Forelimb muscle (tissue), 1 donor: ENCODE measurements at regions not wholly inside any gene's neighbourhood (a gene's known extent, or its start where the extent isn't known, plus 50 kb on each side); places are given as distances from the start of the nearest gene placed in this dataset.
"Not testable (repeated sequence)": the region's sequence is repeated elsewhere in the genome, so short reads cannot be mapped to it uniquely, and the experiment has no call there.

ENCODE experiments used
- DNase-seq: peaks from one replicate; pipeline ENCODE4 v3.0.0-alpha.2; 2013; ENCODE audit warnings: low read depth

DNA sequence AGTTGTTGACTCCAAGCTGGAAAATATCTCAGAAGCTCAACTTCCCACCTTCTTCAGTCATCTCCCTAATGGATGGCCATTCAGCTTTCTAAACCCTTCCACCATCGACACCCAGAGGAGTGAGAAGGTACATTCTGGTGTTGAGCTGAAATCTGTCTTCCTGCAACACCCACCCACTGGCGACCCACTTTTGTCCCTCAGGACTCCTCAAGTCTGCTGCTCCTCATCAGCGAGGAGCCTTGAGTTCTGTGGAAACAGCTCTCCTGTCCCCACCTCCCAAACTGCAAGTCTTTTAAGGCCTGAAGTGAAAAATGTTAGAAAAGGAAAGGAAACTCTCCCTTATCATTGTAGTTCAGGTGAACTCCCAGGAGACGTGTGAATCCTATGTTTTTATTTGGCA lies 111.5 kb upstream of the HAND1 start:
- no peak for DNase-seq

DNA sequence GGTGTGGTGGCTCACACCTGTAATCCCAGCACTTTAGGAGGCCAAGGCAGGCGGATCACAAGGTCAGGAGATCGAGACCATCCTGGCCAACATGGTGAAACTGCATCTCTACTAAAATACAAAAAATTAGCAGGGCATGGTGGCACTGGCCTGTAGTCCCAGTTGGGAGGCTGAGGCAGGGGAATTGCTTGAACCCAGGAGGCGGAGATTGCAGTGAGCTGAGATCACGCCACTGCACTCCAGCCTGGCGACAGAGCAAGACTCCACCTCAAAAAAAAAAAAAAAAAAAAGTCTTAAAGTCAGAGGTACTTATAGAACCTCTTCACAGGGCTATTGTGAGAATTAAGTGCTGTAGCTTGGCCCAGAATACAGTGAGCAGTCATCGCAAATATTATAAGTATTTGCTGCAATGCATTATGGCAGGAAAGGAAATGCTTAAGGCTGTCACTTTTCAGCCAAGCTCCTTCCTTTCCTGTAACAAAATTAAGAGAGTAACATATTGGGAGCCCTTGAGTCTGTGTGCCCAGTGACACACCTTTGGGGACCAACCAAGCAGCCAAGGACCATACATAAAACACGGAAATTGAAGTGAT lies 110.9 kb upstream of the HAND1 start:
- DNase-seq = not testable (repeated sequence)

DNA sequence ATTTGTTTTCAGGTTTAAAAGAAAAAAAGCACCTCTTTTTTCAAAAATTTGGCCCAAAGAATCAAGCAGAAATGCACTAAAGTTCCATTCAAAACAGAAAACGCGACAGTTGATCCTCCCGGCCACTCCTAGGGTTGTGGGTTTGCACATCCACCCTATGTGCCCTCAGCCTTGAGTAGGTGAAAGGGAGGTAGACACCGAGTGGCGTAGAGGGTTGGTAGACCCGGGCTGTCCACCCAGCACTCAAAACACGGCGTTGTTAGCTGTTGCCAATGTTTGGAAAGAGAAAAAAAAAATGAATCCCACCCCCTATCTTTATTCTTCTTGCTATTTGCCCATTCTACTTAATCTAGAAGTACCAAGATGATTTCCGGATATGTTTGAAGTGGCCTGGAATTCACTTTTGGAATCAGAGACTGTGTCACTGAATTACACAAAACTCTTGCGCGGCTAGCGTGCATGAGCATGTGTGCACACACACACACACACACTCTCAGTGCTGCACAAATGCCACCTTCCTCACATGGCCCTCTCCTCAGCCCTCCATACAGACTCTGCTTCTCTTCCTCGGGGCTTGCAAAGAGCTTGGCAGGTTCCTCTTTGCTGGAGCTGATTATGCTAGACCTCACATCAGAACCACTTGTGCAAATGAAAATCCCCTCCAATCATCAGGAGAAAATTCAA lies 110.2 kb upstream of the HAND1 start:
- no peak for DNase-seq

DNA sequence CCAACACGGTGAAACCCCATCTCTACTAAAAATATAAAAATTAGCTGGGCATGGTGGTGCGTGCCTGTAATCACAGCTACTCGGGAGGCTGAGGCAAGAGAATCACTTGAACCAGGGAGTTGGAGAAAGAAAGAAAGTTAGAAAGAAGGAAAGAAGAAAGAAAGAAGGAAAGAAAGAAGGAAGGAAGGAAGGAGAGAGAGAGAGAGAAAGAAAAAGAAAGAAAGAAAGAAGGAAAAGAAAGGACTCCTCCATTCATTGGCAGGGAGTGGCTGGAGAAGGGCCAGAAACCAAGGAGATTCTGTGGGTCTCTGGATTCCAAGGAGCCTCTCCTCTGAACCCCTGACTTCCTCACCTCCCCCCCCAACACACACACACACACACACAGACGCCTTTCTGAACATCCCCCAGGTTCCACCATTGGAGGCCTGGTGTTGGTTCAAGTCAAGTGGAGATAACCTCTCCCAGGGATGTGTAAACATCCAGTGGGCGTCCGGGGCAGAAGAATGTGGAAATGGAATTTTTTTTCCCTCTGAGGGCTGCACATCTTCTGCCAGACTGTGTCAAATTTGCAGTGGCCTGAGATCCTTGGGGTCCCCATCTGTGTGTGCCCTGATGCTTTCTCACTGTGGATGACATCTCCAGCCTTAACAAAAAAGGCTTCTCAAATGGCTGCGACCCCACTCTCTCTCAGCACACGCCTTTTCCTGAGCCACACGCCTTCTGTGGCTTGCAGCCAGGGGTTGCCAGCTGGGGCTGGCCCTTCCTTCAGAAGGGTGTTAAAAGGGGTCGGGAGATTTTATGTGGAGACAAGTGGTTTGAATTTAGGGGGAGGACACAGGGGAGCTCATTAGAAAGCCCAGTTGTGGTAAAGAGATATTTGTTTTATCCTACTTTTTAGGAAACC lies 109.3 kb upstream of the HAND1 start:
- no peak for DNase-seq

DNA sequence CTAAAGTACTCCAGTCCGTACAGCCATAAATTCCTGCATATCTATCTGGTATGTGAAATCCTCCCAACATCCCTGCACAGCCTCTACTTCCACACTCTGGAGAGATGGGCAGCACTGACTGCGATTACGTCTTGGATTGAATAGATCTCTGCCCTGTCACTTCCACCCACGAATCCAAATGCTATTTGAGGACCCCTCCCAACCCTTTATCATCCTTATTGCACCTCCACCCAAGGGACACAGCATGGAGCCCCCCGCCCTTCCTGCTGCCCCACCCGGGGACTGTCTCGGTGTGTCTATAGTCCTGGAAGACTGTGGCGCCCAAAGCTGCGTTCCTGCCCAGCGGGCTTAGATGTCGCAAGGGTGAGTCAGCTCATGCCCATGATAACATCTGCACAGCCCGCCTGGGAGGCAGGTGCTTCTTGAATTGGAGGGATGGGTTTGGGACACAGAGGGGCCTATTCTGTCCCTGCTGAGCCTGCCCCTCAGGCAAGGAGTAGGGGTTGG lies 105.7 kb upstream of the HAND1 start:
- no peak for DNase-seq

DNA sequence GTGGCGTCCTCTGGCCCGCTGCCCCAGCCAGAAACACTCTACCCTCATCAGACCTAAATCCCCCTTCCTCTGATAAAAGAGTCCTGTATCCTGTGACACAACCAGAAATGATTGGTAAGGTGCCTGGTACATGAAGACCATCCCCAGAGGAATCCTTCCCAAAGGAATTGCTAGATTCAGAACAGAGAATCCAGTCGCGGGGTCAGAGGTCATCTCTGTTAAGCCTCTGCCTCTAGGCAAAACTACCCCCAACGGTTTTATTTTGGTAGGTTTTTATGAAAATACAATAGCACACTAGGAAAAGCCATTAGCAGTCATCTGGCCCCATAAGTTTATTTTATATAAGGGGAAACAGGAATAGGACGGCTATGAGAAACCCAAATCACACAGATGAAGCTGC lies 102.4 kb upstream of the HAND1 start:
- no peak for DNase-seq

- no peak for DNase-seq
Measured at GRCh38 chr5:154577416-154577815, 99.4 kb upstream of the HAND1 start.

DNA sequence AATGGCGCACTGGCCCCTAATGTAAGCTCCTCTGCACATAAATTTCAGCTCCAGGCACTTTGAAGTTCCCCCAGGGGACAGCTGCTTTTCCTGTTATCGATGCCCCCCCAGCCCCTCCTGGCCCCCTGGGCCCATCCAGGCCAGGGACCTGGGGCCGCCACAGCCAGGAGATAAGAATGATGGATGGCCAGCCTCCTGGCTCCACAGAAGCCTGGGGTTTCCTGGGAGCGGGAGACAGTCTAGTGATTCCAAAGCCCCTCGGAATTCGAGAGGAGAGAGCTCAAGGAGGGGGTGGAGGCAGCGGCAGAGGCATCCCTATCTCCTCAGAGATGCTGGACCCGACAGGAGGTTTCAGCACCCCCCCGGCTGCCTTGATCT lies 98.4 kb upstream of the HAND1 start:
- no peak for DNase-seq

DNA sequence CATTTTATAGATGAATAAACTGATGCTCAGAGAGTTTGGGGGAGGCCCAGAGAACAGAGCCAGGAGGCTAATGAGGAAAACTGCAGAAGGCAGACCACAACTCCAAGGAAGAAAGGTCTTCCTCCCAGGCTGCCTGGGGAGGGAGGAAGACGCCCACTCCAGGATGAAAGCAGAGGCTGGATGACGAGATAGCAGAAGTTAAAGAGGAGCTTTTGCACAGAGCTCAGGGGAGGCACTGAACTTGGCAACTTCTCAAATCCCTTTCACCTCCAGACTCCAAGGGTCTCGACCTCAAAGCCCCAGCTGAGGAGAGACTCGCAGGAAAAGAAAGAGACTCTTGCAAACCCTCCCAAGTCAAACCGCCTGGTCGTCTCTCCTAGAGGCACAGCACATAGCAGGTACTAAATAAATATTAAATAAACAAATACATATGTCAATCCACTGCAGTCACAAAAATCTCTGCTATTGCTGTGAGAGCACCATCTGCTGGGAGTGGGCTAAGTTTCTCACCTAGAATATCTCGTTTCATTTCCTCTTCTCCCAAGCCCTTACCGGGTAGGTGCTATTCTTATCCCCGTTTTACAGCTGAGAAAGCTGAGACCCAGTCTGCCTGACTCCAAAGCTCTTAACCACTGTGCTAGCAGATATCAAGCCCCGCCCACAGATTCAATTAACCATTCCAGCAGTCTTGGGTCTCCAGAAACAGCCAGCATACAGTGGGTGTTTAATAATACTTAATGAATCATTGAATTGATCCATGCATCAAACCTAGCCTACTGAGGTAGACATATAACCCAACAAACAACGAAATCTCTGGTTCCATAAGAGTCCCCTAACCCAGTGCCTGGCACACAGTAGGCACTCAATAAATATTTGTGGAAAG lies 97.8 kb upstream of the HAND1 start:
- DNase-seq = no peak

GRCh38 chr5:154573011-154573410 lies 95.0 kb upstream of the HAND1 start:
- DNase-seq = no peak

DNA sequence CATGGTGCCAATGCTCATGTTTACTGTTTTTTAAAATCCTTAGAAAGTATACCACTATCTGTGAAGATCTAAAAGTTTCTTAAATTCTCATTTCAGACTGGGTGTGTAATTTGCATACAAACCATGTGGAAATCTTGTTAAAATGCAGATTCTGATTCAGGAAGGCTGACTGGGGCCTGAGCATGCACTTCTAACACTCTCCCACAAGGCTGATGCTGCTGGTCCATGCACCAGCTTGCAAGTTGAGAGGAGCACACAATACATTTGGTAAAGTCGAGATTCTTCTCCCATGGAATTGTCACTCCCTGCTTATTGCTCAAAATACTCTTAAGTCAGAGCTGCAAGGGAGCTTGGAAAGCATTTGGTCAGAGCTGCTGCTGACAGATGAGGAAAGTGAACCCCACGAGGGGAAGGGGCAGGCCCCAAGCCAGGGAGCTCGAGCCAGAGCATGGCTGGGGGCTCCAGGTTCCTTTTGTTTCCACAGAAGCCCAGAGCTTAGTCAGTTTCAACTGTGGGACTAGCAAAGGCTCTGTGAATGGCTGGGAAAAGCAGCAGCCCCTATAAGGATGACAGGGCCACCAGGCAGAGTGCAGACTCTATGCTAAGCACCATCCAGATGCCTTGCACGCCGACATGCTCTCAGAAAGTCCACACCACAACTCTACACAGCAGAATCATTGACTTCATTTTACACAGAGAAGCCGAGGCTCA lies 93.5 kb upstream of the HAND1 start:
- no peak for DNase-seq

DNA sequence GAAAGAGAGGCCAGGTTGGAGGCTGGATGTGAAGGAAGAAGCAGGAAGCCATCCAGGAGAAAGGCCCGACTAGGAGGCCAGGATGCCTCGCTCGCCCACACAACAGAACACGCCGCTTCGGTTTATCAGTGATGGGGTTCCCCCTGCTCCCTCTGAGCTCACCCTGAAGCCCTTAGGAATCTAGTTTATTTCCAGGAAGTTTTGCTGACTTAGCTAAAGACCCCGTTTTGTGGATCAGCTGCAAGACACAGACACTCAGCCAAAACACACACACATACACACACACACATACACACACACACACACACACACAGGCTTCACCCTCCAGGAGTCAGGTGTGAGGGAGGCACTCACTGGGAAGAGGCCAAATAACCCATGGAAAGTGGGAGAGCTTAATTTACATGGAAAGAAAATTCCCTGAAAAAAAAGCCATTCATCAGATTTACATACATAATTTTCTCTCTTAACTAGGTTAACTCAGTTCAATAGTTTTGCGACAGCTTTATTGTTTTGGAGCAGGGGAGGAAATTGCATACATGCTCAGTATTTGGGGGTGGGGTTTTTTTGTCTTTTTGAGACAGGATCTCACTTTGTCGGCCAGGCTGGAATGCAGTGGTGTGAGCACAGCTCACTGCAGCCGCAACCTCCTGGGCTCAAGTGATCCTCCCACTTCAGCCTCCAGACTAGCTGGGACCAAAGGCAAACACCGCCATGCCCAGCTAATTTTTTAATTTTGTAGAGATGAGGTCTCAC lies 92.7 kb upstream of the HAND1 start:
- DNase-seq = no peak

GRCh38 chr5:154568589-154568988 lies 90.6 kb upstream of the HAND1 start:
- DNase-seq = no peak

- no peak for DNase-seq
Measured at GRCh38 chr5:154567155-154567554, 89.1 kb upstream of the HAND1 start.

DNA sequence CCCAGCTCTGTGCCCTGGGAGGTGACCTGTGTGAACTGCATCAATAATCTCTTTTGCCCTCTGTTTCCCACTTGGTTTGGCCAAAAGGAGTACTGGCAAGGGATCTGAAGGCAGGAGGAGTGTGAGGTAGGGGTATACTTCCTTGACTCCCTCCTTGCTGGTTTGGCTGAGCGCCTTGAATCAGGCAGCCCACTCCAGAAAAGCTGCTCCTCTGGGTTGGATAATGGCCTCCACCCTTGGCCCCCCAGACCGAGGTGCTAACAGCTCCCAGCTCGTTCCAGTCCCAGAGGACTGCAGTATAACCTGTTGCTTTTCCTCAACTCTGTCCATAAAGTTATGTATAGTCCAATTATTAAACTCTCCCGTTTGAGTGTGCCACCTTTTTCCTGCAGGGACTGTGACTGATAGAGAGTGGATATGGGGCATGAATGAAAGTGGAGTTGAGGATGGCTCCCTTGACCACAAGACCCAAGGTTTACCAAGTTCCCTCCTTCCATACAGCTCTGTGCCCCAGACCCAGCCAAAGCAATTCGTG lies 88.2 kb upstream of the HAND1 start:
- DNase-seq = no peak

DNA sequence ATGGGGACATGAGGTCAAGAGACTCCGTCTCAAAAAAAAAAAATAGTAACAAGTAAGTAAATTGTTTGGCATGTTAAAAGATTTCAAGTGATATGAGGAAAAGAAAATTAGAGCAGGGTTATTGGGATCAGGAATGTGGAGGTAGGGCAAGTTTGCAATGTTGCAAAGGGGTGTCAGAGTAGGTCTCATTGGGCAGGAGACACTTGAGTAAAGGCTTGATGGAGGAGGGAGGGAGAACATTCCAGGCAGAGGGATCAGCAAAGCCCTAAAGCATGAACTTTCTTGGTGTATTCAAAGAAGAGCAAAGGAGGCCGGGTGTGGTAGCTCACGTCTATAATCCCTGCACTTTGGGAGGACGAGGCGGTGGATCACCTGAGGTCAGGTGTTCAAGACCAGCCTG lies 87.1 kb upstream of the HAND1 start:
- no peak for DNase-seq

GRCh38 chr5:154562244-154562880 lies 84.3 kb upstream of the HAND1 start:
- peak; percentile 26 for DNase-seq

DNA sequence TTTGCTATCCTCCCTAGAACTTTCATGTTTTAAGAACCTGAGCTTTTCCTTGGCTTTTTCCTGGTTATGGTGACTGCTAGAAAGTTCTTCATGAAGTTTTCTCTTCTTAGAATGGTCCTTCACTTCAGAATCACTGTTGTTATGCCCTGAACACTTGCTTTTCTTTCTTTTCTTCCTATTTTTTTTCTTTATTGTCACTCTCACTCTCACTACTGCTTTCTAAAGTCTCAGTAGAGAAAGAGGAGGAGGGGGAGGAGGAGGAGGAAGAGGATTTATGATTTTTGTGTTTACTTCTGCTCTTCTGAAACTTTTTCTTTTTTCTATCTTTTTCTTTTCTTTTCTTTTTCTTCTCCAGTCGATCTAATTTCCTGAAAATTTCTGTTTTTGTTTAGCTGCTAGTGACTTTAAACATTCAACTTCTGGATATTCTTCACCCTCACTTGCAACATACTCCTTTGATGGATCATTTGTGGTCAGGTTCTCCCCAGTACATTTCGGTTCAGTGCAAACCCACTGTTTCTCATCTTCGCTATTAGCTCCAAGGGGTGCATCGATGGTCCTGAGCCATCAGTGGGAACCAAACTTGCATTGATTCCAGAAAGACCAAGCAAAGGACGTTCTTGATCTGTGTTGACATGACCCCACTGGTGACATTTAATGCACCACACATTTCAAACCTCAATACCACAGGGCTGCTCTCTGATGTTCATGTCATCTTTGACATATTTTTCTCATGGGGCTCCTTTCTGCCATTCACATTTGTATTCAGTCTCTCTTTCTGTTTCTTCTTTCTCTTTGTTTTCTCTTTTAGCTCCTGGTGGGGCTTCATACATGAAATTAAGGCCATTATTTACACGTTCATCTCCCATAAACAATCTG lies 81.6 kb upstream of the HAND1 start:
- DNase-seq = no peak
